PFSK-1 (cell line): ENCODE measurements at regions not wholly inside any gene's neighbourhood (a gene's known extent, or its start where the extent isn't known, plus 50 kb on each side); places are given as distances from the start of the nearest gene placed in this dataset.

Experiments
- FOXP2 ChIP-seq: optimal IDR thresholded peaks from 2 replicates; pipeline ENCODE3; 2011; ENCODE audit warnings: borderline replicate concordance, control low read depth, inconsistent platforms; ENCODE audit not compliant: insufficient read depth; ENCODE audit errors: extremely low read length, extremely low read depth
- POLR2AphosphoS5 ChIP-seq: IDR thresholded peaks from 2 replicates; pipeline ENCODE4 v1.6.1; 2012; ENCODE audit warnings: low read depth, mild to moderate bottlenecking, control low read depth, low read length, moderate library complexity
- REST ChIP-seq, 2 experiments: IDR thresholded peaks; 2 replicates each; pipeline versions ENCODE4 v1.6.1 to v1.8.0; 2011 to 2012; ENCODE audit warnings: low read depth in 2 of 2, low read length in 2 of 2, control low read depth in 1 of 2, inconsistent platforms in 1 of 2, mild to moderate bottlenecking in 1 of 2, moderate library complexity in 1 of 2; ENCODE audit not compliant: insufficient read depth in 1 of 2
- SIN3A ChIP-seq: IDR thresholded peaks from 2 replicates; pipeline ENCODE4 v1.6.1; 2012; ENCODE audit warnings: mild to moderate bottlenecking, low read length, moderate library complexity, borderline replicate concordance; ENCODE audit not compliant: insufficient read depth
- TAF1 ChIP-seq: IDR thresholded peaks from 2 replicates; pipeline ENCODE4 v1.6.1; 2012; ENCODE audit warnings: low read length, control low read depth, borderline replicate concordance; ENCODE audit not compliant: insufficient read depth

DNA sequence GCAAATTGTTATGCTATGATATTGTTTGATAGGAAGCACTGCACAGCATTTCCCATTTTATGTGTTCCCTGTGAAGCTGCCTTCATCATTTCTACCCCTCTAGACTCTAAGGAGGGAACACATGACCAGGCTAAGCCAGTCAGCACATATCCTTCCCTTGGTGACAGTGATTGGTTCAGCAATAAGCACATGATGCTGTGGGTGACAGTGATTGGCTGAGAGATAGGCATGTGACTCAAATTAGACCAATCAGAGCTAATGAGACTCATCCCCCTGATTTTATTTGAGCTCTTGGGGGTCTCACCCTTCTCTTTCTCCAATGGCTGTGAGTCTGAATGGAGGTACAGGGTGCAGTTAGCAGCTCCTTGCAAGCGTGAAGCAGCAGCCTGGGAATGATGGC lies 195.2 kb downstream of the NUAK1 start:
- TF ChIP-seq REST (IDR thresholded peaks at IDR 0.05; ENCODE audit: insufficient read depth in 1 of 2, low read depth in 2 of 2, low read length in 2 of 2), result no peak
- TF ChIP-seq POLR2AphosphoS5, result no peak
- TF ChIP-seq FOXP2, result no peak

DNA sequence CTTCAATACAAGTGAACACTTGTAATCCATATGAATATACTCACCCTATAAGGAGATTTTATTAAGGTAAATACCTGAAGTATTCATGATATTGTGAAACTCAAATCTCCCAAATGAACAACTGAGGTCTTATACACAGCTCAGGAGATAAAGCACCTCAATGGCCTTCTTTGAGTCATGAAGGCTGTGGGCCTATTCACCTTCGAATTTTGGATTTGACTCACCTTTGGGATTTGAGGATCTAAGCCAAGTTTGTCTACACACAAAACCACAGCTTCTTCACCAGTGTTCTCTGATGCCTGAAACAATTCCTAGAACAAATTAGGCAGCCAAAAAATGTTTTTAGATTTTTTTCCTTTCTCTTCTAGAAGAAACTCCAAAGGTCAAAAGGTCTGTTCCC lies 194.1 kb downstream of the NUAK1 start:
- TF ChIP-seq POLR2AphosphoS5 (no peak), FOXP2 (no peak), SIN3A (no peak), TAF1 (no peak)

DNA sequence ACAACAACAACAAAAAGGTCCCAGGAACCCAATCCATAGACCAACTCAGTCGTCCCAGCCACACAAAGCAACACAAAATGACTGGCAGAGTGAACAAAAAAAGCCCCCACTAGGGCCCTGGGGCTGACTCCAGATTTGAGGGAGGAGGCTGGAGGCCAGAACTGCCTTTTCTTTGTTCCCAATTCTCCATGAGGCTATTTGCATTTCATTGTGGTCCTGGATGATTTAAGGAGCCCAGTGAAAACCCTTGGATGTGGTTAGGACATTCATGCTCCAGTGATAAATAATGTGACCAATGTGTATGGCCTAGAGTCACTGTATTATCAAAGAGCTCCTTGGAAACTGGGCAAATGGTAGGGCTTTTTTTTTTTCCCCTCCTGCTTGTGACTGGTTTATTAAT lies 192.9 kb downstream of the NUAK1 start:
- TF ChIP-seq REST (IDR thresholded peaks at IDR 0.05; ENCODE audit: insufficient read depth in 1 of 2, low read depth in 2 of 2, low read length in 2 of 2) (no peak), SIN3A (no peak)

- no peak for TF ChIP-seq SIN3A
- TF ChIP-seq POLR2AphosphoS5, result no peak
- TF ChIP-seq REST (IDR thresholded peaks at IDR 0.05; ENCODE audit: insufficient read depth in 1 of 2, low read depth in 2 of 2, low read length in 2 of 2), result no peak
- TF ChIP-seq TAF1, result no peak
- TF ChIP-seq FOXP2, result no peak
Measured at GRCh38 chr12:105946493-105946901, 192.3 kb downstream of the NUAK1 start.

DNA sequence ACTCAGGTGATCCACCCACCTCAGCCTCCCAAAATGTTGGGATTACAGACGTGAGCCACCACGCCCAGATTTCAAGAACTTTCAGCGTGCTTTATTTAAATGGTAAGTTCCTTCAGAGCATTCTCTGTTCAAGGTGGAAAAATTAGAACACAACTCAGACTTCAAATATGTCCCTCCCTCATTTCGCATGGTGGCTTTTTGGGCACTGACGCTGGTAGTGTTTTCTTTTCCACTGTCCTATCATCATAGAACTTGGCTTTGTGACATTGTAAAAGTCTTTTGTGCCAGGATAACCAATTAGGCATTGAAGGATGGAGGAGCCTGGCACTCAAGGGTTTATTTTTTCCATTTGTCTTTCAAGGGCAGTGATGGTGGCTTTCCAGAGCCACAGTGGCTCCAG lies 190.8 kb downstream of the NUAK1 start:
- TF ChIP-seq SIN3A (no peak), TAF1 (no peak)

GRCh38 chr12:105948331-105948730 lies 190.4 kb downstream of the NUAK1 start:
- no peak for TF ChIP-seq TAF1

DNA sequence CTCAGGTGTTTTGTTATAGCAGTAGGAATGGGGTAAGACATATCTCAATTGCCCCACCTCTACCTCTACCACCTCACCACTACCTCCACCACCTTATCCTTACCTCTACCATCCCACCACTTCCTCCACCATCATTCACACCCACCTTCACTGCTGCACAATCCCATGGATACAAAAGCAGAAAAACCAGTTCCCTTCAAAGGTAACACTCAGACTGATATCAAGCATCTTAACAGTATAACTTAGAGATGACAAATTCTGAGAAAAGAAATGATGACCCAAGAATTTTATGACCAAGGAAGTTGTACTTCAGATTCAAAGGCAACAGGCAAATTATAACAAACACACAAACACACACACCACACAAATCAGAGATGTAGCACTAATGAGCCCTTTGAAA lies 189.4 kb downstream of the NUAK1 start:
- TF ChIP-seq REST (IDR thresholded peaks at IDR 0.05; ENCODE audit: insufficient read depth in 1 of 2, low read depth in 2 of 2, low read length in 2 of 2), result no peak
- TF ChIP-seq POLR2AphosphoS5, result no peak
- no peak for TF ChIP-seq SIN3A
- no peak for TF ChIP-seq FOXP2
- no peak for TF ChIP-seq TAF1
